ENCODE measurements at regions not wholly inside any gene's neighbourhood (a gene's known extent, or its start where the extent isn't known, plus 50 kb on each side); places are given as distances from the start of the nearest gene placed in this dataset.

DNA sequence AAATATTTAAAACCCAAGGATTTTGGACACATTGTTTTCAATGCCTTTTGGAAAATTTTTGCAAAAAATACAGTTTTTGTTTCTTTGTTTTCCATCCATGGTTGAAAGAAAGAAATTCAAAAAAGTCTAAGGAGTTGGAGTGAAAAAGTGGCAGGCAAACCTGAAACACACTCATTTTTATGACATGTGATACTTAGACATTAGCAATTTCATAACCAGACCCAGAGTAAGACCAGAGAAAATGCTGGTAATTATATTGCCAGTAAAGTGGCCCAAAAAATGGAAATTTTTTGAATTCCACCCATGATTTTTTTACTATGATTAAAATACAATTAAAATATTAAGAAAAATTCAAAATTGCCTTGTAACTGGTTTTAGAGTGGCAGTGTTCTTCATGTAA lies 128.2 kb downstream of the SLC17A6 start:
- TF ChIP-seq CTCF (conservative IDR thresholded peaks at IDR 0.05), result no peak
- H3K27ac ChIP-seq (ENCODE audit: low read depth, low read length), result no peak overlapping the region
- H3K27me3 ChIP-seq (ENCODE audit: control insufficient read depth, insufficient read depth, low read length, poor library complexity, severe bottlenecking), result no peaks in the 10 kb centered on the region
- no peaks in the 10 kb centered on the region for H3K27me3 Mint-ChIP-seq (ENCODE audit: insufficient read depth)
- H3K9ac ChIP-seq (ENCODE audit: extremely low read depth, low read length, poor library complexity, severe bottlenecking), result no peak overlapping the region
- no peaks in the 10 kb centered on the region for H3K4me1 ChIP-seq (ENCODE audit: control insufficient read depth, insufficient read depth, low read length)
- no peak overlapping the region for H3K4me3 Mint-ChIP-seq
- no peak overlapping the region for H3K27ac Mint-ChIP-seq
- no peaks in the 10 kb centered on the region for H3K36me3 ChIP-seq (ENCODE audit: control insufficient read depth, insufficient read depth, low read length)
- H3K4me3 ChIP-seq (ENCODE audit: low read length), result no peak overlapping the region
- H3K4me1 Mint-ChIP-seq, result no peaks in the 10 kb centered on the region
- no peaks in the 10 kb centered on the region for H3K9me3 ChIP-seq (ENCODE audit: control insufficient read depth, low read length)
- no peak for DNase-seq
- H3K36me3 Mint-ChIP-seq (ENCODE audit: low read depth), result no peaks in the 10 kb centered on the region
- no peaks in the 10 kb centered on the region for H3K9me3 Mint-ChIP-seq

GRCh38 chr11:22465620-22466019 lies 127.4 kb downstream of the SLC17A6 start:
- H3K27me3 ChIP-seq (ENCODE audit: control insufficient read depth, insufficient read depth, low read length, poor library complexity, severe bottlenecking), result no peaks in the 10 kb centered on the region
- H3K4me3 Mint-ChIP-seq, result no peak overlapping the region
- DNase-seq, result no peak
- H3K27ac ChIP-seq (ENCODE audit: low read depth, low read length), result no peak overlapping the region
- H3K4me1 Mint-ChIP-seq, result no peaks in the 10 kb centered on the region
- no peaks in the 10 kb centered on the region for H3K27me3 Mint-ChIP-seq (ENCODE audit: insufficient read depth)
- no peaks in the 10 kb centered on the region for H3K9me3 Mint-ChIP-seq
- H3K36me3 ChIP-seq (ENCODE audit: control insufficient read depth, insufficient read depth, low read length), result no peaks in the 10 kb centered on the region
- WGBS, 2 experiments (ENCODE audit: insufficient coverage in 1 of 2, insufficient read length in 1 of 2), result 83% methylated on average over 1 of the region's 1 CpG; no CpG with 5 or more reads in 1 of the 2 experiments
- no peaks in the 10 kb centered on the region for H3K4me1 ChIP-seq (ENCODE audit: control insufficient read depth, insufficient read depth, low read length)
- TF ChIP-seq CTCF (conservative IDR thresholded peaks at IDR 0.05), result no peak
- no peak overlapping the region for H3K9ac ChIP-seq (ENCODE audit: extremely low read depth, low read length, poor library complexity, severe bottlenecking)
- no peaks in the 10 kb centered on the region for H3K36me3 Mint-ChIP-seq (ENCODE audit: low read depth)
- H3K27ac Mint-ChIP-seq, result no peak overlapping the region
- no peaks in the 10 kb centered on the region for H3K9me3 ChIP-seq (ENCODE audit: control insufficient read depth, low read length)
- no peak overlapping the region for H3K4me3 ChIP-seq (ENCODE audit: low read length)

DNA sequence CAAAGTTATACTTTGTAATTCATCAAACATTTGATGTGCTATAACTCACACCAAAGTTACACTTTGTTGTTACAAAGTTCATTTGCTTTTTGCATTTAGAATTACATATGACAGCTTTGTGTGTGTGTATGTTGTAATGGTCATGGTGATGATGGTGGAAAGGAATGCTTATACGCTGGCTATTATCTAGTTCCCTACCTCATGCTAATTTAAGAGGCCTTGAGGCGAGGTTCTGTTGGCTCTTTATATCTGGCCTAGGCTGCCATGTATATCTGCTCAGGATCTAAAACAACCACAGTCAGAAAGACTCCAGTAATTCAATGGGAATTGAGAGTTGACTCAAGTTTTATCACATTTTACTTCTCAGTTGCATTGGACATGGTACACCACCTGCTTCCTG lies 123.4 kb downstream of the SLC17A6 start:
- no peaks in the 10 kb centered on the region for H3K4me1 ChIP-seq (ENCODE audit: control insufficient read depth, insufficient read depth, low read length)
- WGBS, 2 experiments (ENCODE audit: insufficient coverage in 1 of 2, insufficient read length in 1 of 2), result 81 to 100% methylated on average over 1 to 2 of the region's 2 CpGs
- no peak overlapping the region for H3K27ac ChIP-seq (ENCODE audit: low read depth, low read length)
- DNase-seq, result no peak
- H3K9ac ChIP-seq (ENCODE audit: extremely low read depth, low read length, poor library complexity, severe bottlenecking), result no peak overlapping the region
- no peaks in the 10 kb centered on the region for H3K36me3 ChIP-seq (ENCODE audit: control insufficient read depth, insufficient read depth, low read length)
- no peak overlapping the region for H3K27ac Mint-ChIP-seq
- no peaks in the 10 kb centered on the region for H3K36me3 Mint-ChIP-seq (ENCODE audit: low read depth)
- H3K9me3 Mint-ChIP-seq, result no peaks in the 10 kb centered on the region
- H3K4me1 Mint-ChIP-seq, result no peaks in the 10 kb centered on the region
- no peaks in the 10 kb centered on the region for H3K27me3 Mint-ChIP-seq (ENCODE audit: insufficient read depth)
- H3K27me3 ChIP-seq (ENCODE audit: control insufficient read depth, insufficient read depth, low read length, poor library complexity, severe bottlenecking), result no peaks in the 10 kb centered on the region
- H3K4me3 ChIP-seq (ENCODE audit: low read length), result no peak overlapping the region
- no peak overlapping the region for H3K4me3 Mint-ChIP-seq
- TF ChIP-seq CTCF (conservative IDR thresholded peaks at IDR 0.05), result no peak
- H3K9me3 ChIP-seq (ENCODE audit: control insufficient read depth, low read length), result no peaks in the 10 kb centered on the region
